ENCODE measurements at regions not wholly inside any gene's neighbourhood (a gene's known extent, or its start where the extent isn't known, plus 50 kb on each side); places are given as distances from the start of the nearest gene placed in this dataset.

DNA sequence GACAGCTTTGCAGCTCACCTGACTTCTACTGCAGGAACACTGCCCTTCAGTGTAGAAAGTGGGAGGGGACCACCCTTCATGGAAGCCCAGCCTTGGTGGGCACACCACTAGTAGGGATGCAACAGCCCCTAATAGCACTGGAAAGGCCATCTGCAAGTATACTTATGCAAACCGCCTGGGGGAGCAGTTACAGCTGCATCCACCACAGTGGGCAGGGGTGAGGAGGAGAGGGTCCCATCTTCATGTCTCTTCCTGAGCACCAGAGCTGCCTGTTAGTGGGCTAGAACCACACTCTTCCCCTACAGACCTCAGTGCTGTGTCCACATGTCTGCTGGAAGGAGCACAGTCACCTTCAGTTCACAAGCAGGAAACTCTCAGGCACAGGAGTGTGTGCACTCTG, 66.2 kb upstream of the LHX8 start (continued):
- TF ChIP-seq ZNF217 (IDR thresholded peaks at IDR 0.05) (no peak), BACH1 (IDR thresholded peaks at IDR 0.05; ENCODE audit: borderline replicate concordance) (no peak), RELA (IDR thresholded peaks at IDR 0.05; ENCODE audit: borderline replicate concordance, partially characterized antibody) (no peak), POU2F2 (IDR thresholded peaks at IDR 0.05; ENCODE audit: borderline replicate concordance, low read depth, low read length) (no peak)
- TF ChIP-seq, protein P1, sequence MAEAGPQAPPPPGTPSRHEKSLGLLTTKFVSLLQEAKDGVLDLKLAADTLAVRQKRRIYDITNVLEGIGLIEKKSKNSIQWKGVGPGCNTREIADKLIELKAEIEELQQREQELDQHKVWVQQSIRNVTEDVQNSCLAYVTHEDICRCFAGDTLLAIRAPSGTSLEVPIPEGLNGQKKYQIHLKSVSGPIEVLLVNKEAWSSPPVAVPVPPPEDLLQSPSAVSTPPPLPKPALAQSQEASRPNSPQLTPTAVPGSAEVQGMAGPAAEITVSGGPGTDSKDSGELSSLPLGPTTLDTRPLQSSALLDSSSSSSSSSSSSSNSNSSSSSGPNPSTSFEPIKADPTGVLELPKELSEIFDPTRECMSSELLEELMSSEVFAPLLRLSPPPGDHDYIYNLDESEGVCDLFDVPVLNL (IDR thresholded peaks at IDR 0.05; ENCODE audit: low read depth, low read length): no peak

DNA sequence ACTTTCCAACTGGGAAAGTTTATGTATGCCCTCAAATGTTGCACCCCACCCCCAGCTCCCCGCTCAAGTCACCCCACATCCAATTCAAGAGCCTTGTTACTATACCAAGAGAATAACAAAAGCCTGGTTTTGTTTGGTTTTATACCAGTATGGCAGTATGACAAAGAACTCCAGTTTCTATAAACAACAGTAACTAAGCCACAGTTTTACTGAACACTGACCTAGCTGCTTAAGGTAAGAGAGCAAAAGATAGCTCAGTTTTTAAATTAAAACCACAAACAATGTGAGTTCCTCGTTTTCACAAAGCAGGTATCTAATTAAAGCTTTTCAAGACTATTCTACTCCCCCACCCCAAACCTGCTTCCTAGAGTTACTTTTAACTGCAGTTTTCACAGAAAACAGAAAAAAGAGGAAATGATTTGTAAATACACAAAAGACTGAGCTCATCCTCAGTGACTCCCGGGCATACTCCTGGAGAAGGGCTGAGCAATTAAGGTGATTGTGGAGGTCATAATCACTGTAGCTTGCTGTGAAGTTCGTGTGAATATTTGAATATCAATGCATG, 59.3 kb upstream of the LHX8 start:
- no peak overlapping the region for H3K4me3 ChIP-seq
- no peak overlapping the region for H3K9ac ChIP-seq (ENCODE audit: control insufficient read depth, insufficient read depth, low read length)
- POLR2A ChIA-PET: no interaction called here
- H3K36me3 ChIP-seq (ENCODE audit: control insufficient read depth in 2 of 2, insufficient read depth in 2 of 2, low read length in 1 of 2): no peaks in the 10 kb centered on the region
- ATAC-seq: no peak
- intact Hi-C loops (cut with micrococcal nuclease; ENCODE audit: unreplicated experiment): no loop called here
- RAD21 ChIA-PET (ENCODE audit: unreplicated experiment): no interaction called here
- no peak overlapping the region for H2AFZ ChIP-seq (ENCODE audit: control insufficient read depth, low read depth, low read length)
- 6% methylated on average over 4 of the region's 4 CpGs for WGBS (ENCODE audit: insufficient coverage, insufficient replicate concordance, low lambda C conversion rate, missing lambda C conversion rate)
- DNase-seq (ENCODE audit: low read depth, low spot score): no peak
- no TSS peak for BruUV-seq (replicated peaks)
- H4K20me1 ChIP-seq (ENCODE audit: control insufficient read depth, insufficient read depth): no peaks in the 10 kb centered on the region
- no peak overlapping the region for H3K4me2 ChIP-seq (ENCODE audit: control insufficient read depth, insufficient read depth)
- no peak overlapping the region for H3K27ac ChIP-seq (ENCODE audit: control insufficient read depth, insufficient read depth)
- H3K4me1 ChIP-seq (ENCODE audit: control insufficient read depth, insufficient read depth, low read length): no peaks in the 10 kb centered on the region
- H3K27me3 ChIP-seq (replicated peaks in 1 of 2; ENCODE audit: control insufficient read depth in 2 of 2, insufficient read depth in 2 of 2, low read length in 1 of 2): no peaks in the 10 kb centered on the region
- CTCF ChIA-PET: interaction anchor here (1.1 kb wide), 1 partner anchor 15 kb away, joined by 3 read pairs; no protein-coding TSS in a partner anchor
- in situ Hi-C loops (cut with MboI): no loop called here
- TF ChIP-seq BACH1 (IDR thresholded peaks at IDR 0.05; ENCODE audit: borderline replicate concordance) (no peak), EGR1 (IDR thresholded peaks at IDR 0.05; ENCODE audit: borderline replicate concordance in 1 of 2, low read depth in 2 of 2, low read length in 2 of 2) (no peak), ZSCAN29 (IDR thresholded peaks at IDR 0.05) (no peak), KLF5 (IDR thresholded peaks at IDR 0.05; ENCODE audit: partially characterized antibody) (no peak), ETV6 (conservative IDR thresholded peaks at IDR 0.05 in 1 of 2, IDR thresholded peaks at IDR 0.05 in 1 of 2; ENCODE audit: borderline replicate concordance in 1 of 2, low read depth in 1 of 2) (no peak), ESRRA (IDR thresholded peaks at IDR 0.05; ENCODE audit: low read length) (no peak)
- TF ChIP-seq, protein P2, sequence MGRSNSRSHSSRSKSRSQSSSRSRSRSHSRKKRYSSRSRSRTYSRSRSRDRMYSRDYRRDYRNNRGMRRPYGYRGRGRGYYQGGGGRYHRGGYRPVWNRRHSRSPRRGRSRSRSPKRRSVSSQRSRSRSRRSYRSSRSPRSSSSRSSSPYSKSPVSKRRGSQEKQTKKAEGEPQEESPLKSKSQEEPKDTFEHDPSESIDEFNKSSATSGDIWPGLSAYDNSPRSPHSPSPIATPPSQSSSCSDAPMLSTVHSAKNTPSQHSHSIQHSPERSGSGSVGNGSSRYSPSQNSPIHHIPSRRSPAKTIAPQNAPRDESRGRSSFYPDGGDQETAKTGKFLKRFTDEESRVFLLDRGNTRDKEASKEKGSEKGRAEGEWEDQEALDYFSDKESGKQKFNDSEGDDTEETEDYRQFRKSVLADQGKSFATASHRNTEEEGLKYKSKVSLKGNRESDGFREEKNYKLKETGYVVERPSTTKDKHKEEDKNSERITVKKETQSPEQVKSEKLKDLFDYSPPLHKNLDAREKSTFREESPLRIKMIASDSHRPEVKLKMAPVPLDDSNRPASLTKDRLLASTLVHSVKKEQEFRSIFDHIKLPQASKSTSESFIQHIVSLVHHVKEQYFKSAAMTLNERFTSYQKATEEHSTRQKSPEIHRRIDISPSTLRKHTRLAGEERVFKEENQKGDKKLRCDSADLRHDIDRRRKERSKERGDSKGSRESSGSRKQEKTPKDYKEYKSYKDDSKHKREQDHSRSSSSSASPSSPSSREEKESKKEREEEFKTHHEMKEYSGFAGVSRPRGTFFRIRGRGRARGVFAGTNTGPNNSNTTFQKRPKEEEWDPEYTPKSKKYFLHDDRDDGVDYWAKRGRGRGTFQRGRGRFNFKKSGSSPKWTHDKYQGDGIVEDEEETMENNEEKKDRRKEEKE (IDR thresholded peaks at IDR 0.05): no peak
- TF ChIP-seq, protein P3, sequence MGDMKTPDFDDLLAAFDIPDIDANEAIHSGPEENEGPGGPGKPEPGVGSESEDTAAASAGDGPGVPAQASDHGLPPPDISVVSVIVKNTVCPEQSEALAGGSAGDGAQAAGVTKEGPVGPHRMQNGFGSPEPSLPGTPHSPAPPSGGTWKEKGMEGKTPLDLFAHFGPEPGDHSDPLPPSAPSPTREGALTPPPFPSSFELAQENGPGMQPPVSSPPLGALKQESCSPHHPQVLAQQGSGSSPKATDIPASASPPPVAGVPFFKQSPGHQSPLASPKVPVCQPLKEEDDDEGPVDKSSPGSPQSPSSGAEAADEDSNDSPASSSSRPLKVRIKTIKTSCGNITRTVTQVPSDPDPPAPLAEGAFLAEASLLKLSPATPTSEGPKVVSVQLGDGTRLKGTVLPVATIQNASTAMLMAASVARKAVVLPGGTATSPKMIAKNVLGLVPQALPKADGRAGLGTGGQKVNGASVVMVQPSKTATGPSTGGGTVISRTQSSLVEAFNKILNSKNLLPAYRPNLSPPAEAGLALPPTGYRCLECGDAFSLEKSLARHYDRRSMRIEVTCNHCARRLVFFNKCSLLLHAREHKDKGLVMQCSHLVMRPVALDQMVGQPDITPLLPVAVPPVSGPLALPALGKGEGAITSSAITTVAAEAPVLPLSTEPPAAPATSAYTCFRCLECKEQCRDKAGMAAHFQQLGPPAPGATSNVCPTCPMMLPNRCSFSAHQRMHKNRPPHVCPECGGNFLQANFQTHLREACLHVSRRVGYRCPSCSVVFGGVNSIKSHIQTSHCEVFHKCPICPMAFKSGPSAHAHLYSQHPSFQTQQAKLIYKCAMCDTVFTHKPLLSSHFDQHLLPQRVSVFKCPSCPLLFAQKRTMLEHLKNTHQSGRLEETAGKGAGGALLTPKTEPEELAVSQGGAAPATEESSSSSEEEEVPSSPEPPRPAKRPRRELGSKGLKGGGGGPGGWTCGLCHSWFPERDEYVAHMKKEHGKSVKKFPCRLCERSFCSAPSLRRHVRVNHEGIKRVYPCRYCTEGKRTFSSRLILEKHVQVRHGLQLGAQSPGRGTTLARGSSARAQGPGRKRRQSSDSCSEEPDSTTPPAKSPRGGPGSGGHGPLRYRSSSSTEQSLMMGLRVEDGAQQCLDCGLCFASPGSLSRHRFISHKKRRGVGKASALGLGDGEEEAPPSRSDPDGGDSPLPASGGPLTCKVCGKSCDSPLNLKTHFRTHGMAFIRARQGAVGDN (IDR thresholded peaks at IDR 0.05): no peak
- H3K79me2 ChIP-seq (ENCODE audit: control insufficient read depth, insufficient read depth, low read length): no peaks in the 10 kb centered on the region
- SMC1A ChIA-PET (ENCODE audit: uncharacterized antibody, unreplicated experiment): interaction anchor here (0.8 to 1.2 kb wide), 2 partner anchors 16 to 179 kb away, joined by 3 to 4 read pairs; no protein-coding TSS in a partner anchor
- no peaks in the 10 kb centered on the region for H3K9me3 ChIP-seq (replicated peaks; ENCODE audit: control insufficient read depth, insufficient read depth, low read length)
- FAIRE-seq: no peak

Measured in GM12878 (cell line).